OCI-LY1 (cell line): ENCODE measurements at regions not wholly inside any gene's neighbourhood (a gene's known extent, or its start where the extent isn't known, plus 50 kb on each side); places are given as distances from the start of the nearest gene placed in this dataset.

ENCODE experiments used
- CTCF ChIP-seq: fragments of 200-600 bp; sonication (generic), shearing (Covaris generic); IDR thresholded peaks from 2 replicates; pipeline ENCODE4 v1.5.1; 2017; ENCODE audit warnings: mild to moderate bottlenecking, antibody characterized with exemption, low read length, moderate library complexity, mixed read lengths
- EZH2 ChIP-seq: fragments of 200-600 bp; sonication (generic), shearing (Covaris generic); IDR thresholded peaks from 2 replicates; pipeline ENCODE4 v1.8.0; 2017; ENCODE audit warnings: borderline replicate concordance, mixed run types, mild to moderate bottlenecking, antibody characterized with exemption, low read length, moderate library complexity, mixed read lengths

- peak; percentile 27; the same call in 1 of the 2 replicates for TF ChIP-seq CTCF
- no peak for TF ChIP-seq EZH2
Measured at GRCh38 chr2:174656676-174657176, 59.1 kb upstream of the WIPF1 start.
